ENCODE measurements at regions not wholly inside any gene's neighbourhood (a gene's known extent, or its start where the extent isn't known, plus 50 kb on each side); places are given as distances from the start of the nearest gene placed in this dataset.

DNA sequence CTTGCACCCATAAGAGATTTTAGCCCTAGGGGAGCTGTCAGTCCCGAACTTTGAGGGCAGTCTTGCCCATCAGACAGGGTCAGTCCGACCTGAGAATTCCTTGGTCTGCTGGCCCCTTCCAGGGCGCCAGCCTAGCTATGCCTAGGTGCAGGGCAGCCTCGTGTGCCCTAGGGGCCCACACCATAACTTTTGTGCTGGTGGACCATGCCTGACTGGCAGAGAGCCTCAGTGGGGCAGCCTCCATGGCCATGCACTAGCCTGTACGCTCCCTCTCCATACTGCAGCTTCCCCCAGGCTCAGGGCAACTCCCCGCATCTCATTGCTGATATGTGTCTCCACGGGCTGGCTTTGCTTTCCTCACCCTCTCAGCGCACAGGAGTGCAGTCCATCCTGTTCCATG lies 835.8 kb upstream of the ALCAM start:
- TF ChIP-seq CTCF (IDR thresholded peaks at IDR 0.05) (no peak), POLR2A (IDR thresholded peaks at IDR 0.05) (no peak)
